Activated naive CD8-positive, alpha-beta T cell treated with anti-CD3 and anti-CD28 coated beads, Interleukin-2, amount 10 ng/mL, durations not matched to agents 7 days and 5 days (primary cell): ENCODE measurements at regions not wholly inside any gene's neighbourhood (a gene's known extent, or its start where the extent isn't known, plus 50 kb on each side); places are given as distances from the start of the nearest gene placed in this dataset.

Source experiments
- ATAC-seq: fragments of 150-1000 bp; cut with Tn5 transposase; one replicate; pipeline ENCODE4 v1.10.0; 2021; ENCODE audit warnings: low read depth, moderate library complexity
- POLR2A ChIA-PET: fragments of 350-600 bp; sonication (Branson Sonifier 250); formaldehyde crosslinking; loops from one replicate; lab custom pipeline; 2021; ENCODE audit warnings: antibody characterized with exemption; lab: Charles Lee
- DNase-seq: peaks from one replicate; pipeline ENCODE4 v3.0.0; 2021
- H3K27ac Mint-ChIP-seq: one replicate; pipeline ENCODE4 v1.8.0; 2022; ENCODE audit warnings: mild to moderate bottlenecking, mixed read lengths
- H3K27me3 Mint-ChIP-seq: one replicate; pipeline ENCODE4 v1.8.0; 2022; ENCODE audit warnings: mild to moderate bottlenecking, moderate library complexity, mixed read lengths
- H3K36me3 Mint-ChIP-seq: one replicate; pipeline ENCODE4 v1.8.0; 2021; ENCODE audit warnings: mild to moderate bottlenecking, mixed read lengths
- H3K4me1 Mint-ChIP-seq: one replicate; pipeline ENCODE4 v1.8.0; 2021; ENCODE audit warnings: mixed read lengths
- H3K4me3 Mint-ChIP-seq: one replicate; pipeline ENCODE4 v1.8.0; 2022; ENCODE audit warnings: mild to moderate bottlenecking, moderate library complexity, mixed read lengths
- H3K9me3 Mint-ChIP-seq: one replicate; pipeline ENCODE4 v1.8.0; 2021; ENCODE audit warnings: mixed read lengths

GRCh38 chr2:138949517-138949916 is 169.3 kb upstream of the NXPH2 start:
- ATAC-seq (no peak), DNase-seq (no peak)
- no peaks in the 10 kb centered on the region for H3K36me3 Mint-ChIP-seq
- POLR2A ChIA-PET: no interaction called here
- H3K4me3 Mint-ChIP-seq: no peak overlapping the region
- no peaks in the 10 kb centered on the region for H3K27me3 Mint-ChIP-seq
- peaks cover 2% of the 10 kb centered on the region for H3K9me3 Mint-ChIP-seq
- no peaks in the 10 kb centered on the region for H3K4me1 Mint-ChIP-seq
- no peak overlapping the region for H3K27ac Mint-ChIP-seq

DNA sequence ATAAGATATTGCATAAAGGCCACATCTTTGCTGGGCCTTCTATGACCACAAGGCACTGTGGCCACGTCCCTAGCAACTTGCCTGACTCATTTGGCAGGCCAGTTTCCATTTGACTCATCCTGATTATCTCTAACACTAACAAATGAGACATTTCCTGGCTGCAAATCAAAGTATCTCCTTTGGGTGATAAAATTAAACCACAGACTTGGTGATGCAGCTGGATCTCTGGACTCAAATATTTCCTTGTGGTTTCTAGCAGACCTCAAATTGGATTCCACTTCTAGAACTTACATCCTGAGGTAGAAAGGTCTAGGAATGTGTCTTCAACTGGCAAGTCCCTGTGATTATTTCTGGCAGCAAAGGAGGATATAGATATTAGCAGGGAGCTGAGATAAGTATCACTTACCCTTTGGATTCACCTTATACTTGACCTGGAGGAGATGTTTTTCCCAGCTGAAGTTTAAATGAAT is 167.9 kb upstream of the NXPH2 start:
- Mint-ChIP-seq H3K4me1 (no peaks in the 10 kb centered on the region), H3K9me3 (peaks cover 2% of the 10 kb centered on the region), H3K36me3 (no peaks in the 10 kb centered on the region), H3K27me3 (no peaks in the 10 kb centered on the region), H3K4me3 (no peak overlapping the region), H3K27ac (no peak overlapping the region)
- ATAC-seq: no peak
- DNase-seq: no peak
- POLR2A ChIA-PET: no interaction called here

GRCh38 chr2:138943470-138943869 is 163.3 kb upstream of the NXPH2 start:
- Mint-ChIP-seq H3K27ac (no peak overlapping the region), H3K4me1 (no peaks in the 10 kb centered on the region), H3K9me3 (peaks cover 7% of the 10 kb centered on the region), H3K27me3 (no peaks in the 10 kb centered on the region), H3K4me3 (no peak overlapping the region), H3K36me3 (no peaks in the 10 kb centered on the region)
- POLR2A ChIA-PET: no interaction called here
- DNase-seq: no peak
- no peak for ATAC-seq

DNA sequence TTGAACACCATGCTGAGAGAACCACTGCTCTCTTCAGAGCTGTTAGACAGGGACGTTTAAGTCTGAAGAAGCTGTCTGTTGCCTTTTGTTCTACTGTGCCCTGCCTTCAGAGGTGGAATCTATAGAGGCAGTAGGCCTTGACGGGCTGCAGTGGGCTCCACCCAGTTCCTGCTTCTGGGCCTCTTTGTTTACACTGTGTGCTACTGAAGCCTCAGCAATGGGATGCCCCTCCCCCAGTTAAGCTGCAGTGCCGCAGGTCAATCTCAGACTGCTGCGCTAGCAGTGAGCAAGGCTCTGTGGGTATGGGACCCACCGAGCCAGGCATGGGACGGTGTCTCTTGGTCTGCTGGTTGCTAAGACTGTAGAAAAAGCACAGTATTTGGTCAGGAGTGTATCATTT is 162.3 kb upstream of the NXPH2 start:
- no peak for ATAC-seq
- Mint-ChIP-seq H3K9me3 (peaks cover 7% of the 10 kb centered on the region), H3K4me1 (no peaks in the 10 kb centered on the region), H3K27ac (no peak overlapping the region), H3K4me3 (no peak overlapping the region), H3K36me3 (no peaks in the 10 kb centered on the region), H3K27me3 (no peaks in the 10 kb centered on the region)
- no peak for DNase-seq
- POLR2A ChIA-PET: no interaction called here

DNA sequence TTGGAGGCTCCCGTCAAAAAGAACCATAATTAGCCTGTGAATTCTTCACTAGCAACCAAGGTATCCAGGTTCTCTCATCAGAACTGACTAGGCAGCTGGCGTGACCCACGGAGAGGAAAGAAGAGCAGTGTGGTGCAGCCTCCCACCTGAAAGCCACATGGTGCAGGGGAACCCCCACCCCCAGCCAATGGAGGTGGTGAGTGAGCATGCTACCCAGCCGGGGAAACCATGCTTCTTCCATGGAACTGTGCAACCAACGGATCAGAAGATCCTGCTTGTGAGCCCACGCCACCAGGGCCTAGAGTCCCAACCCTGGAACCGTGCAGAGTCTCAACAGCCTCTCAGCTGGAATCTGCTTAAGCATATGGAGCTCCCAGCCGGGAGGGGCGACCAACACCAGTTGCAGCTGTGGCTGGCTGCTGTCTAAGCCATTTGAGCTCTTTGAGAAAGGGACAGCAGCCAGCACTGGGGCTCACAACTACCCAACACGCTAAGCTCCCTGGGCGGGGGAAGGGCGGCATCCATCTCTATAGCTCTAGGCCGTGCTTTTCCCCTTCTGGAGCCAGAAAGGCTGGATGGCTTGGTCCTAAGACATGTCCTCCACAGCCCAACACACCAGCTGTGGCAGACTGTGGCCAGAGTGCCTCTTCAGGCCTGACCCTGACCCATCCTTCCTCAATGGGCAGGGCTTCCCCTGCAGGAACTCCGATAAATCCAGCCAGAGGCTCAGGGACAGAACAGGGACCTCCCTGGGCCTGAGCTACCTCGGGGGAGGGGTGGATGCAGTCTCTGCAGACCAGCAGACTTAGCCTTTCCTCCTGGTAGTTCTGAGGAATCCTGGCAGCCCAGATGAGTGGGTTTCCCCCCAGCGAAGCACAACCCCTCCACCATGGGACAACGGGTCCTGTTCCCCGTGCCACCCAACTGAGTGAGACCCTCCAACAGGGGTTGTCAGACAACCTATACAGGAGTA is 151.4 kb upstream of the NXPH2 start:
- no peak overlapping the region for H3K27ac Mint-ChIP-seq
- H3K36me3 Mint-ChIP-seq: no peaks in the 10 kb centered on the region
- no peaks in the 10 kb centered on the region for H3K27me3 Mint-ChIP-seq
- no peaks in the 10 kb centered on the region for H3K9me3 Mint-ChIP-seq
- H3K4me1 Mint-ChIP-seq: no peaks in the 10 kb centered on the region
- POLR2A ChIA-PET: no interaction called here
- DNase-seq (no peak), ATAC-seq (no peak)
- no peak overlapping the region for H3K4me3 Mint-ChIP-seq

GRCh38 chr2:138930571-138930970 is 150.4 kb upstream of the NXPH2 start:
- H3K9me3 Mint-ChIP-seq: no peaks in the 10 kb centered on the region
- no peaks in the 10 kb centered on the region for H3K4me1 Mint-ChIP-seq
- ATAC-seq: no peak
- no peaks in the 10 kb centered on the region for H3K36me3 Mint-ChIP-seq
- POLR2A ChIA-PET: no interaction called here
- H3K4me3 Mint-ChIP-seq: no peak overlapping the region
- DNase-seq: no peak
- no peak overlapping the region for H3K27ac Mint-ChIP-seq
- H3K27me3 Mint-ChIP-seq: no peaks in the 10 kb centered on the region

GRCh38 chr2:138928374-138929021 is 148.3 kb upstream of the NXPH2 start:
- Mint-ChIP-seq H3K36me3 (no peaks in the 10 kb centered on the region), H3K27me3 (no peaks in the 10 kb centered on the region), H3K4me1 (no peaks in the 10 kb centered on the region), H3K9me3 (no peaks in the 10 kb centered on the region), H3K27ac (no peak overlapping the region), H3K4me3 (no peak overlapping the region)
- DNase-seq (no peak), ATAC-seq (no peak)
- POLR2A ChIA-PET: no interaction called here

GRCh38 chr2:138922973-138923563 is 142.9 kb upstream of the NXPH2 start:
- ATAC-seq (no peak), DNase-seq (no peak)
- Mint-ChIP-seq H3K4me1 (no peaks in the 10 kb centered on the region), H3K4me3 (no peak overlapping the region), H3K36me3 (no peaks in the 10 kb centered on the region), H3K9me3 (no peaks in the 10 kb centered on the region), H3K27ac (no peak overlapping the region), H3K27me3 (no peaks in the 10 kb centered on the region)
- POLR2A ChIA-PET: no interaction called here

DNA sequence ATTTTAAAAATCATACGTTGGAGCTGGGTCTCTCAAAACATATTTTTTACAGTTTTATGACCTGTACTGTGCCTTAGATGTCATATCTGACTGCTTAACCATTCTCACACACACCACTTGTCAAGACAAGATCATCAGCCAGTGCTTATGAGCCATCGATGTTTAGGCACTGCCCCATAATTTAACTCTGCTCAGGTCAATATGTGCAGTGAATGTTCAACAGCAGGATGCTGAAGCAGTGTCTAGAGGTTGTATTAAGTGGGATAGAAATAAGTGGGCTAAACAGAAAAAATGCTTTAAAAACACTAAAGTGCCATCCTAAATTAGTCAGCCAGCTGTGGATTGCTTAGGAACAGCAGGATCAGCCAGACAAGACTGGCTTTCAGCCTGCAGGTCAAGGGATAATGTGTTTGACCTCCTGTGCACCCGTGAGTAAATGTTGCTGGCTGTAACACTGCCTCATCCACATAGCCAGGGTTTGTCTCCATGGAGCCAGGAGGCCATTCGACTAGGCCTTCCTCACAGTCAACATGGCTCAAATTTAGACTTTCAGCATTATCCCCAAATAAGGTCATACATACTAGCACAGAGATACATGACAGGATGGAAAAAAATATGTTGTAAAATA is 139.0 kb upstream of the NXPH2 start:
- Mint-ChIP-seq H3K36me3 (no peaks in the 10 kb centered on the region), H3K9me3 (no peaks in the 10 kb centered on the region), H3K27ac (no peak overlapping the region), H3K4me1 (no peaks in the 10 kb centered on the region), H3K4me3 (no peak overlapping the region), H3K27me3 (no peaks in the 10 kb centered on the region)
- DNase-seq (no peak), ATAC-seq (no peak)
- POLR2A ChIA-PET: no interaction called here

- no peaks in the 10 kb centered on the region for H3K27me3 Mint-ChIP-seq
- no peak for DNase-seq
- H3K4me3 Mint-ChIP-seq: no peak overlapping the region
- POLR2A ChIA-PET: no interaction called here
- ATAC-seq: no peak
- H3K9me3 Mint-ChIP-seq: peaks cover 4% of the 10 kb centered on the region
- no peaks in the 10 kb centered on the region for H3K36me3 Mint-ChIP-seq
- H3K27ac Mint-ChIP-seq: no peak overlapping the region
- H3K4me1 Mint-ChIP-seq: no peaks in the 10 kb centered on the region
These were observed 130.2 kb upstream of the NXPH2 start for GRCh38 chr2:138910427-138910826.

GRCh38 chr2:138906549-138906948 is 126.4 kb upstream of the NXPH2 start:
- DNase-seq: no peak
- Mint-ChIP-seq H3K4me1 (no peaks in the 10 kb centered on the region), H3K27me3 (no peaks in the 10 kb centered on the region), H3K36me3 (no peaks in the 10 kb centered on the region), H3K27ac (no peak overlapping the region), H3K9me3 (peaks cover 4% of the 10 kb centered on the region), H3K4me3 (no peak overlapping the region)
- POLR2A ChIA-PET: no interaction called here
- no peak for ATAC-seq

GRCh38 chr2:138902239-138902871 is 122.2 kb upstream of the NXPH2 start:
- Mint-ChIP-seq H3K4me1 (no peaks in the 10 kb centered on the region), H3K27ac (no peak overlapping the region), H3K9me3 (no peaks in the 10 kb centered on the region), H3K36me3 (no peaks in the 10 kb centered on the region), H3K27me3 (no peaks in the 10 kb centered on the region), H3K4me3 (no peak overlapping the region)
- POLR2A ChIA-PET: no interaction called here
- no peak for ATAC-seq
- no peak for DNase-seq

DNA sequence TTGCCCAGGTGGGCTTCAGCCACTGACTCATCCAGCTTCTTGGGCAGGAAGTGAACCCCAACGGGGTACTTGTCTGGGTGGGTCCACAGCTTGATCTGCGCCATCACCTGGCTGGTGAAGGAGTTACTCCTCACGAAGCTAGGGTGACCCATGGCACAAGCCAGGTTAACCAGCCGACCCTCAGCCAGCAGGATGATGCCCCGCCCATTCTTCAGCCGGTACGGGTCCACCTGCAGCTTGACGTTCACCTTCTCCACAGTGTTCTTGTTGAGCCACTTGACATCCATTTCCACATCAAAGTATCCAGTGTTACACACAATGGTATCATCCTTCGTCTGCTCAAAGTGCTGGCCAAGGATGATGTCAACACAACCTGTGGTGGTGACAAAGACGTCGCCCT is 121.3 kb upstream of the NXPH2 start:
- Mint-ChIP-seq H3K27me3 (no peaks in the 10 kb centered on the region), H3K4me1 (no peaks in the 10 kb centered on the region), H3K36me3 (no peaks in the 10 kb centered on the region), H3K4me3 (no peak overlapping the region), H3K27ac (no peak overlapping the region), H3K9me3 (no peaks in the 10 kb centered on the region)
- DNase-seq (no peak), ATAC-seq (no peak)
- POLR2A ChIA-PET: no interaction called here
